Keratinocyte (primary cell): ENCODE measurements at regions not wholly inside any gene's neighbourhood (a gene's known extent, or its start where the extent isn't known, plus 50 kb on each side); places are given as distances from the start of the nearest gene placed in this dataset.

Source experiments
- DNase-seq: peaks from one replicate; pipeline ENCODE4 v3.0.0-alpha.2; 2011; ENCODE audit warnings: low read depth, missing footprints, low spot score
- FAIRE-seq: peaks from 2 replicates; lab custom pipeline; 2011; peaks lifted over from hg19 to GRCh38; lab: Jason Lieb, UNC
- H2AFZ ChIP-seq: 2 replicates; pipeline ENCODE4 v1.6.0; 2012; ENCODE audit warnings: low read length, control low read depth, inconsistent platforms; ENCODE audit not compliant: control insufficient read depth
- H3K27ac ChIP-seq: 2 replicates; pipeline ENCODE4 v1.5.1; 2011; ENCODE audit warnings: low read length; ENCODE audit not compliant: control insufficient read depth, insufficient read depth
- H3K27me3 ChIP-seq: 3 replicates; pipeline ENCODE4 v1.6.0; 2011; ENCODE audit warnings: low read length; ENCODE audit not compliant: control insufficient read depth, insufficient read depth; ENCODE audit errors: extremely low read depth
- H3K36me3 ChIP-seq, 2 experiments: 2 replicates in 1 of 2; 3 replicates in 1 of 2; pipeline ENCODE4 v1.5.1; 2011; ENCODE audit warnings: low read length in 2 of 2, mild to moderate bottlenecking in 1 of 2; ENCODE audit not compliant: control insufficient read depth in 2 of 2, insufficient read depth in 2 of 2; ENCODE audit errors: extremely low read depth in 1 of 2
- H3K4me1 ChIP-seq: 3 replicates; pipeline ENCODE4 v1.5.1; 2011; ENCODE audit warnings: low read length; ENCODE audit not compliant: control insufficient read depth, insufficient read depth; ENCODE audit errors: extremely low read depth
- H3K4me2 ChIP-seq: 3 replicates; pipeline ENCODE4 v1.6.0; 2011; ENCODE audit warnings: low read depth, low read length; ENCODE audit not compliant: control insufficient read depth, insufficient read depth; ENCODE audit errors: extremely low read depth
- H3K4me3 ChIP-seq, 3 experiments: fragments of 200-600 bp in 1 of 3; sonication (generic) in 1 of 3; 2 replicates in 2 of 3; 3 replicates in 1 of 3; pipeline ENCODE4 v1.5.1; 2011 to 2016; ENCODE audit warnings: low read length in 3 of 3, mild to moderate bottlenecking in 3 of 3, control low read depth in 2 of 3, inconsistent platforms in 1 of 3, low read depth in 1 of 3, mixed read lengths in 1 of 3, mixed run types in 1 of 3, moderate library complexity in 1 of 3; ENCODE audit not compliant: control insufficient read depth in 2 of 3, insufficient read depth in 2 of 3; ENCODE audit errors: extremely low read depth in 1 of 3
- H3K79me2 ChIP-seq: 2 replicates; pipeline ENCODE4 v1.6.0; 2012; ENCODE audit warnings: low read length; ENCODE audit not compliant: control insufficient read depth, insufficient read depth
- H3K9ac ChIP-seq: 3 replicates; pipeline ENCODE4 v1.6.0; 2011; ENCODE audit warnings: low read length; ENCODE audit not compliant: control insufficient read depth, insufficient read depth; ENCODE audit errors: extremely low read depth
- H3K9me1 ChIP-seq: 3 replicates; pipeline ENCODE4 v1.6.0; 2011; ENCODE audit warnings: low read length; ENCODE audit not compliant: control insufficient read depth, insufficient read depth; ENCODE audit errors: extremely low read depth
- H3K9me3 ChIP-seq: 2 replicates; pipeline ENCODE4 v1.5.1; 2012; ENCODE audit warnings: low read depth, low read length; ENCODE audit not compliant: control insufficient read depth
- H4K20me1 ChIP-seq: 3 replicates; pipeline ENCODE4 v1.6.0; 2011; ENCODE audit warnings: low read length; ENCODE audit not compliant: control insufficient read depth, insufficient read depth; ENCODE audit errors: extremely low read depth
- CTCF ChIP-seq, 3 experiments: IDR thresholded peaks in 1 of 3; conservative IDR thresholded peaks in 1 of 3; optimal IDR thresholded peaks in 1 of 3; 2 replicates in 2 of 3; 3 replicates in 1 of 3; pipeline versions ENCODE3 to v1.5.1; 2011; ENCODE audit warnings: low read length in 3 of 3, mild to moderate bottlenecking in 3 of 3, moderate library complexity in 2 of 3, control low read depth in 1 of 3, inconsistent platforms in 1 of 3; ENCODE audit not compliant: insufficient read depth in 2 of 3; ENCODE audit errors: extremely low read depth in 1 of 3
- EZH2 ChIP-seq: IDR thresholded peaks from one replicate; pipeline ENCODE4 v1.6.1; 2012; ENCODE audit warnings: inconsistent platforms, mild to moderate bottlenecking, low read length, moderate library complexity
- dilution Hi-C: fragments of 300-500 bp; cut with MboI; formaldehyde crosslinking; loops from one replicate; pipeline ENCODE4 v1.7.0; 2020; ENCODE audit warnings: low sequenced_read_pairs; ENCODE audit not compliant: extremely low pct_ligation_motif_present

DNA sequence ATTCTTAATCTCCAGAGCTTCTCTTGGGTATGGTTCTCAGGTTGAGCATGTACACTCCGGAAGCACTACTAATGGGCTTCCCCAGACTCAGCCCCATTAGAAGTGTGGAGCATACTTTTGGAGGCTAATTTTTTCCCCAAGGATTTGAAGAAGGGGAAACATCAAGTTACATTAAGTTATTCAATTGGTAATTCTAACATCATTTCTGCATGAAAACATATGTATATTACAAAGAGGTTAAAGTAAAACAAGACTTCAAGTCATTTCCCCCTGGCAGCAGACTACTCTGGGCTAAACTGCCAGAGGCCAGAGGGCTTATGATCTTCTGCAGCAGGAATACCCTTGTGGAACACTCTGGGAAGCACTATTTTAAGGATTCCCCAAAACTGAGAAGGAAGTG, 227.7 kb upstream of the STK17B start:
- H3K9me1 ChIP-seq = no peaks in the 10 kb centered on the region
- H3K36me3 ChIP-seq = no peaks in the 10 kb centered on the region
- H3K9ac ChIP-seq = no peak overlapping the region
- H3K27me3 ChIP-seq = no peaks in the 10 kb centered on the region
- no peak for FAIRE-seq
- dilution Hi-C loops = no loop called here
- no peaks in the 10 kb centered on the region for H3K9me3 ChIP-seq
- no peak for DNase-seq
- peaks cover 14% of the 10 kb centered on the region for H3K4me1 ChIP-seq
- no peak overlapping the region for H3K4me3 ChIP-seq
- H3K27ac ChIP-seq = no peak overlapping the region
- H3K4me2 ChIP-seq = no peak overlapping the region
- no peaks in the 10 kb centered on the region for H4K20me1 ChIP-seq
- H2AFZ ChIP-seq = no peak overlapping the region
- TF ChIP-seq CTCF (optimal IDR thresholded peaks at IDR 0.05 in 1 of 3, IDR thresholded peaks at IDR 0.05 in 1 of 3, conservative IDR thresholded peaks at IDR 0.05 in 1 of 3; ENCODE audit: extremely low read depth in 1 of 3, insufficient read depth in 2 of 3, low read length in 3 of 3) (no peak), EZH2 (no peak)
- H3K79me2 ChIP-seq = no peaks in the 10 kb centered on the region

DNA sequence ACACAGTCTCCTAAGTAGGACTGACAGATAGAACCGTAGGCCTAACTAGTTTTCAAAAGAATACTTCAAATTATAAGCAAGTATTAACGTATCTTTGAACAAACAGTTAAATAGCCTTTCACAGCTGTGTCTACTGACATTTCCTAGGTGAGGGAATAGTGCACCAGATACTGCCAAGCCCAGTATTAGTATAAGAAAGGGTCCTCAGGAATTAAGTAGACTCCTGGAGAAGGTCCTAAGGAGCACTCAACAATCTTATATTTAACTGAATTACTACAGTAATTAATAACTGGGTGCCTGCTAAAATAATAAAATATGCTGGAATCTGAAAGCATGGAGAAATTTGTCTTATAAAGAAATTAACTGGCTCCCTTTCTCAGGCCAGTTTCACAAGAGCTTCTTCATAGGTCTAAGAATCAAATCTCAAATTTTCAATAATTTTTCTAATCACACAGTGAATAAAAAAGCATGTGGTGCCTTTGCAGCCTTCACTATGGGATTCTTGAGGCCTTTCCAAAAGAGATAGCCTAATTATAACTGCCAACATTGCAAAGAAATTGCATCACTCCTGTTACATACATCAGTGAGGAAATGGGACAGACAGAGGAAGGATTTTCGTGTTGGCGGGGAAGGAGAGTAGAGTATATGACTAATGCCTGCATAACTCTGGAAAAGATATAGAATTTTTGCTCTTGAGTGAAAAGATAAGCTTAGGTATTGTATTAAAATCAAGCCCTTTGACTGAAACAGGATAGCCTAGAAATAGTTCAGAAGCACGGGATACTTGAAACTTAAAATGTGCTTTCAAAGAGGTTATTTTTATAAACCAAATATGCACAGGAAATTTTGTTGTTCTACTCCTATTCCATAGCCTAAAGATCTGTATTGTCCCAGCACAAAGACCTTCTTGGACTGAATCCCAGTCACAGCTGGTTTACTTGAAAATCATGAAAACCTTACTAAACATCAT, 228.6 kb upstream of the STK17B start:
- H2AFZ ChIP-seq = peak overlapping the region; percentile 37
- dilution Hi-C loops = no loop called here
- H3K4me1 ChIP-seq = peaks cover 14% of the 10 kb centered on the region
- H3K9me3 ChIP-seq = no peaks in the 10 kb centered on the region
- H3K36me3 ChIP-seq = no peaks in the 10 kb centered on the region
- H3K4me3 ChIP-seq = no peak overlapping the region
- no peak for TF ChIP-seq CTCF (optimal IDR thresholded peaks at IDR 0.05 in 1 of 3, IDR thresholded peaks at IDR 0.05 in 1 of 3, conservative IDR thresholded peaks at IDR 0.05 in 1 of 3; ENCODE audit: extremely low read depth in 1 of 3, insufficient read depth in 2 of 3, low read length in 3 of 3)
- TF ChIP-seq EZH2 = no peak
- H4K20me1 ChIP-seq = no peaks in the 10 kb centered on the region
- no peaks in the 10 kb centered on the region for H3K27me3 ChIP-seq
- no peaks in the 10 kb centered on the region for H3K9me1 ChIP-seq
- H3K79me2 ChIP-seq = no peaks in the 10 kb centered on the region
- H3K27ac ChIP-seq = peak overlapping the region; percentile 67
- peak; percentile 25 for DNase-seq
- FAIRE-seq = peak; percentile 9
- peak overlapping the region; percentile 62 for H3K4me2 ChIP-seq
- H3K9ac ChIP-seq = no peak overlapping the region
